AG09309 (cell line): ENCODE measurements at regions not wholly inside any gene's neighbourhood (a gene's known extent, or its start where the extent isn't known, plus 50 kb on each side); places are given as distances from the start of the nearest gene placed in this dataset.

Experiments used
- DNase-seq: peaks from one replicate; pipeline ENCODE4 v3.0.0-alpha.2; 2010; ENCODE audit warnings: low read depth
- H3K4me3 ChIP-seq: 2 replicates; pipeline ENCODE4 v1.5.1; 2011; ENCODE audit warnings: mild to moderate bottlenecking, low read depth, low read length, moderate library complexity; ENCODE audit not compliant: control insufficient read depth
- TF ChIP-seq, protein P1 (sequence below): IDR thresholded peaks from 2 replicates; pipeline ENCODE4 v1.5.1; 2011; ENCODE audit warnings: mild to moderate bottlenecking, low read depth, low read length, inconsistent platforms; ENCODE audit not compliant: insufficient read depth, control insufficient read depth; ENCODE audit errors: missing control alignments

DNA sequence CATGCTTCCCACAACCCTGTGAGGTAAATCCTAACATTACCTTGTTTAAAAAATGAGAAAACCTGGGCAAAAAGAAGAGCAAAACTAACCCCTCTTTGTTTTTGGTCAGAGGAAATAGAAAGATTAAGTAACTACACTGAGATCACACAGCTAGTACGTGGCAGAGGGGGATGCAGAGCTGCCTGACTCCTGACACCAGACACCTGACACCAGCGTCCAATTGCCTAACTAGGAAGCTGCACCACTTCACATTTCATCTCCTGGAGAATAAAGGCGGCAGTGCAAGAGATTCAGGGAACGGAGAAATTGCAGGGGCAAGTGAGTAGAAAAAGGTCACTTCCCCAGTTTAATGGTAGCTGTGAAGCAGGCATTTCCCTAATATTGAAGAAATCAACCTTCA, 229.3 kb upstream of the PTBP2 start:
- DNase-seq: no peak
- TF ChIP-seq, protein P1, sequence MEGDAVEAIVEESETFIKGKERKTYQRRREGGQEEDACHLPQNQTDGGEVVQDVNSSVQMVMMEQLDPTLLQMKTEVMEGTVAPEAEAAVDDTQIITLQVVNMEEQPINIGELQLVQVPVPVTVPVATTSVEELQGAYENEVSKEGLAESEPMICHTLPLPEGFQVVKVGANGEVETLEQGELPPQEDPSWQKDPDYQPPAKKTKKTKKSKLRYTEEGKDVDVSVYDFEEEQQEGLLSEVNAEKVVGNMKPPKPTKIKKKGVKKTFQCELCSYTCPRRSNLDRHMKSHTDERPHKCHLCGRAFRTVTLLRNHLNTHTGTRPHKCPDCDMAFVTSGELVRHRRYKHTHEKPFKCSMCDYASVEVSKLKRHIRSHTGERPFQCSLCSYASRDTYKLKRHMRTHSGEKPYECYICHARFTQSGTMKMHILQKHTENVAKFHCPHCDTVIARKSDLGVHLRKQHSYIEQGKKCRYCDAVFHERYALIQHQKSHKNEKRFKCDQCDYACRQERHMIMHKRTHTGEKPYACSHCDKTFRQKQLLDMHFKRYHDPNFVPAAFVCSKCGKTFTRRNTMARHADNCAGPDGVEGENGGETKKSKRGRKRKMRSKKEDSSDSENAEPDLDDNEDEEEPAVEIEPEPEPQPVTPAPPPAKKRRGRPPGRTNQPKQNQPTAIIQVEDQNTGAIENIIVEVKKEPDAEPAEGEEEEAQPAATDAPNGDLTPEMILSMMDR: no peak
- no peak overlapping the region for H3K4me3 ChIP-seq

DNA sequence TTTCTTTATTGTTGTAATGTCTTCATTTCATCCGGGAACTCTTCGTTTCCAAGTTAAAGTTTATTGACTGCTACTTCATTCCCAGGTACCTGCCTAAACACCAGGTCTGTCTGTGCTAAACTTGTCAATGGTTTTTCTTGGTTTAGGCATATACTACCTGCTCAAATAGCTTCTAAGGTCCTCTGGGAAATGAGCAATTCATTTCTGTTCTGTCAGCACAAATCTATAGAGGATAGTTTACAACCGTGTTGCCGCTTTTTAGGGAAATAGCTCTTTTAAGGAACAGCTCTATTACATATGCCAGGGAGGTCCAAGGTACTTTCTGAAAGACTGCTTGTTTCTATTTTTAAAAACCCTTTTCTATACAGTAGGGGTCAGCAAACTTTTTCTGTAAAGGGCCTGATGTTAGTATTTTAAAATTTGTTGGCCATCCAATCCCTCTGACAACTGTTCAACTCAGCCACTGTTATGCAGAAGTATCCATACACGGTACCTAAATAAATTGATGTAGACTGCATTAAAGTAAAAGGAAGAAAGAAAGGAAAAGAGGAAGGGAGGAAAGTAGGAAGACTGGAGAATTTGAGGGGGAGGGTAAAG, 222.7 kb upstream of the PTBP2 start:
- no peak overlapping the region for H3K4me3 ChIP-seq

DNA sequence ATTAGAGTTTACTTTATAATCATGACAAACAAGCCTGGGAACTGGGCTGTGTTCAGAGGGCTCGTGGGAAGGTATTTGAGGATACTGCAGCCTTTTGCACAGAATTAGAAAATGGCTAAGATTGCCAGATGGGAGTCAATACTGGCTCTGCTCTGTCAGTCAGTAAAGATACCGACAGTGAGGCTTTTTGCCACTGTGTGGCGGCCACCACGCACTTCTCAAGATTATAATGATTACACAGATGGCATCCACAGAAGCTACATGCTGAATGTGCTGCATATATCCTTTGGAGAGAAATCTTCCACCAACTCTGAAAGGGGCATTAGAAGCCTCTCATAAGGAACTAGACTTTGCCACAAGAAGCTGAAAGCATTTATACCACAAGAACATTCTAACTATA, 213.4 kb upstream of the PTBP2 start:
- DNase-seq: no peak
- TF ChIP-seq, protein P1: no peak
- no peak overlapping the region for H3K4me3 ChIP-seq

More for the DNA sequence above, 222.7 kb upstream of the PTBP2 start:
- no peak for DNase-seq
- TF ChIP-seq, protein P1: no peak

DNA sequence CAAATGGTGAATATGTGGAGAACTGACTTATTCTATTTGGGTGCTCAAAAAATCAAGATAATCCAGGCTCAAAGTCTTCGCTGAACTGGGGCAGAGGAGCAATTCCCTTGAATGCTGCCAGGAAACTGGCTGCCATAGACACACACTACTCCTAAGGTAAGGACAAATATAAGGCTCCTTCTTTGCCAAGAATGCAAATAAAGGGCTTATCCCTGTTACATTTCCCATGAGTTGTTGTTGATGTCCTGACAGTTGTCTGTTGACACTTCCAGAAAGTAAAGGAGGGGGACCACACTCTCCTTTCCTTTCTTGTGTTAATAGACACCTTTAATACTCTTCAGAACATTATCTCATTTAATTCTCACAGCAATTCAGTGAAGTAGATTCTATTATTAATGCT, 212.2 kb upstream of the PTBP2 start:
- no peak for DNase-seq
- H3K4me3 ChIP-seq: no peak overlapping the region

DNA sequence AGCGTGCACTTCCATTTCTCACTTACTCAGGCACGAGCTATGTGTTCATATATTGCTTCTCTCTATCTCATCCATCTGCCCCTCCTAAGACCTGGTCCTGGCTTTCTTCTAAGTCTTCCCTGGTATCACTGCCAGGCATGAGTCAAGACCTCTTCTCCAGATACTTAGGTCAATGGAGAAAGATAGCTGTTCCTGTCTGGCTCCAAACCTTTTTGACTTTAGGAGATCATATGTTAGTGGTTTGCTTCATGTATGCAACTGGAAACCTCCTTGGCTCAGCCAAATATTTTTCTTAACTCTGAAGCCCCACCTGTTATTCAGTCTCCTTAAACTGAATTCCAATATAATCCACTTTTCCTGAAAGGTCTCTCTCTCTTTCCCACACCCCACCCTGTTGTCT, 211.6 kb upstream of the PTBP2 start:
- no peak overlapping the region for H3K4me3 ChIP-seq
- TF ChIP-seq, protein P1: no peak
- DNase-seq: no peak

More for the DNA sequence above, 212.2 kb upstream of the PTBP2 start:
- TF ChIP-seq, protein P1: no peak

DNA sequence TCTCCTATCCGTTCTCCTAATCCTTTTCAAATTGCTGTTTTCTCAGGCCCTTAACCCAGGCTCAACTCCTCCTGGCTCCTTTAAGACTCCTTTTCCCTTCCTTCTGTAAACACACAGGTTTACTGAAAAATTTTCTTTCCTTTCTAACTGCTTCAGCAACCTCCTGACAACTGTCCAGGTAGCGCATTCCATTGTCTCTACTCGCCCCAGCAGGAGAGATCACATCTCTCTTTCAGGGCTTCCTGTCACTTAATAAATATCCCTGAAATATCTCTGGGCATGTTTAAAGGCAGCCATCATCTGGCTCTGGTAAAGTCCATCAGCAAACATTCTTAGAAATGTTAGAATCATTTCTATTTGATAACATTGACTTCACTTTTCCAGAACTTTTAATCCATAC, 211.2 kb upstream of the PTBP2 start:
- H3K4me3 ChIP-seq: no peak overlapping the region
- DNase-seq: no peak

More for the DNA sequence above, 211.2 kb upstream of the PTBP2 start:
- TF ChIP-seq, protein P1: no peak
